ENCODE measurements at regions not wholly inside any gene's neighbourhood (a gene's known extent, or its start where the extent isn't known, plus 50 kb on each side); places are given as distances from the start of the nearest gene placed in this dataset.

- ChIA-PET CTCF (no interaction called here), POLR2A (no interaction called here)
- ATAC-seq (ENCODE audit: low read depth) (no peak), DNase-seq (no peak)
- no peaks in the 10 kb centered on the region for H3K27me3 Mint-ChIP-seq
- no peak overlapping the region for H3K4me3 Mint-ChIP-seq
- Histone ChIP-seq H3K9ac (ENCODE audit: low read length) (no peak overlapping the region), H4K20me1 (ENCODE audit: control insufficient read depth, insufficient read depth, low read length, poor library complexity, severe bottlenecking) (no peaks in the 10 kb centered on the region), H3K4me1 (ENCODE audit: control insufficient read depth in 2 of 2, insufficient read depth in 2 of 2, low read length in 2 of 2) (no peaks in the 10 kb centered on the region), H3K79me2 (ENCODE audit: control insufficient read depth, insufficient read depth, low read length) (no peaks in the 10 kb centered on the region), H3K36me3 (replicated peaks in 1 of 2; ENCODE audit: control extremely low read depth in 1 of 2, control insufficient read depth in 1 of 2, extremely low read depth in 1 of 2, insufficient read depth in 2 of 2, low read length in 1 of 2) (no peaks in the 10 kb centered on the region), H2AFZ (ENCODE audit: insufficient read depth, low read depth, low read length, poor library complexity, severe bottlenecking) (no peak overlapping the region), H3K9me3 (ENCODE audit: control extremely low read depth in 1 of 3, control insufficient read depth in 2 of 3, insufficient read depth in 1 of 3, low read length in 2 of 3) (no peaks in the 10 kb centered on the region), H3K4me2 (replicated peaks; ENCODE audit: low read depth, low read length, poor library complexity, severe bottlenecking) (no peak overlapping the region), H3K4me3 (ENCODE audit: control extremely low read depth in 1 of 5, extremely low read depth in 1 of 5, insufficient read depth in 1 of 5, low read depth in 2 of 5, low read length in 4 of 5) (no peak overlapping the region), H3K27me3 (replicated peaks in 1 of 4; ENCODE audit: control extremely low read depth in 1 of 4, control insufficient read depth in 3 of 4, insufficient read depth in 4 of 4, low read length in 3 of 4) (no peaks in the 10 kb centered on the region), H3K27ac (ENCODE audit: low read length in 2 of 2) (no peak overlapping the region)
- no peaks in the 10 kb centered on the region for H3K4me1 Mint-ChIP-seq
- H3K9me3 Mint-ChIP-seq (ENCODE audit: insufficient read depth), result no peaks in the 10 kb centered on the region
- intact Hi-C loops (cut with micrococcal nuclease), result no loop called here
- H3K27ac Mint-ChIP-seq, result no peak overlapping the region
- 92% methylated on average over 1 of the region's 2 CpGs for WGBS (ENCODE audit: insufficient coverage)
- TF ChIP-seq EZH2 (IDR thresholded peaks at IDR 0.05; ENCODE audit: borderline replicate concordance, insufficient read depth, low read depth, low read length, poor library complexity, severe bottlenecking) (no peak), CTCF (IDR thresholded peaks at IDR 0.05) (no peak)
Measured at GRCh38 chr9:108188482-108188881, 667.3 kb downstream of the ACTL7B start.

- no peaks in the 10 kb centered on the region for H3K4me1 ChIP-seq (ENCODE audit: control insufficient read depth in 2 of 2, insufficient read depth in 2 of 2, low read length in 2 of 2)
- Mint-ChIP-seq H3K27me3 (no peaks in the 10 kb centered on the region), H3K4me1 (no peaks in the 10 kb centered on the region), H3K4me3 (no peak overlapping the region), H3K9me3 (ENCODE audit: insufficient read depth) (no peaks in the 10 kb centered on the region), H3K27ac (no peak overlapping the region)
- H2AFZ ChIP-seq (ENCODE audit: insufficient read depth, low read depth, low read length, poor library complexity, severe bottlenecking), result no peak overlapping the region
- H3K4me3 ChIP-seq (ENCODE audit: control extremely low read depth in 1 of 5, extremely low read depth in 1 of 5, insufficient read depth in 1 of 5, low read depth in 2 of 5, low read length in 4 of 5), result no peak overlapping the region
- H3K27ac ChIP-seq (ENCODE audit: low read length in 2 of 2), result no peak overlapping the region
- no peaks in the 10 kb centered on the region for H4K20me1 ChIP-seq (ENCODE audit: control insufficient read depth, insufficient read depth, low read length, poor library complexity, severe bottlenecking)
- WGBS (ENCODE audit: insufficient coverage), result 100% methylated on average over 2 of the region's 3 CpGs
- CTCF ChIA-PET, result no interaction called here
- intact Hi-C loops (cut with micrococcal nuclease), result no loop called here
- no peaks in the 10 kb centered on the region for H3K27me3 ChIP-seq (replicated peaks in 1 of 4; ENCODE audit: control extremely low read depth in 1 of 4, control insufficient read depth in 3 of 4, insufficient read depth in 4 of 4, low read length in 3 of 4)
- no peak overlapping the region for H3K9ac ChIP-seq (ENCODE audit: low read length)
- H3K79me2 ChIP-seq (ENCODE audit: control insufficient read depth, insufficient read depth, low read length), result no peaks in the 10 kb centered on the region
- TF ChIP-seq EZH2 (IDR thresholded peaks at IDR 0.05; ENCODE audit: borderline replicate concordance, insufficient read depth, low read depth, low read length, poor library complexity, severe bottlenecking) (no peak), CTCF (IDR thresholded peaks at IDR 0.05) (no peak)
- no peak for ATAC-seq (ENCODE audit: low read depth)
- H3K36me3 ChIP-seq (replicated peaks in 1 of 2; ENCODE audit: control extremely low read depth in 1 of 2, control insufficient read depth in 1 of 2, extremely low read depth in 1 of 2, insufficient read depth in 2 of 2, low read length in 1 of 2), result no peaks in the 10 kb centered on the region
- POLR2A ChIA-PET, result no interaction called here
- no peak overlapping the region for H3K4me2 ChIP-seq (replicated peaks; ENCODE audit: low read depth, low read length, poor library complexity, severe bottlenecking)
- no peaks in the 10 kb centered on the region for H3K9me3 ChIP-seq (ENCODE audit: control extremely low read depth in 1 of 3, control insufficient read depth in 2 of 3, insufficient read depth in 1 of 3, low read length in 2 of 3)
- no peak for DNase-seq
Measured at GRCh38 chr9:108186642-108187395, 669.0 kb downstream of the ACTL7B start.

All from B cell (primary cell).